ENCODE measurements at regions not wholly inside any gene's neighbourhood (a gene's known extent, or its start where the extent isn't known, plus 50 kb on each side); places are given as distances from the start of the nearest gene placed in this dataset.

- TF ChIP-seq ZNF274 (IDR thresholded peaks at IDR 0.05; ENCODE audit: low read depth, low read length), result no peak
- TF ChIP-seq YY1 (IDR thresholded peaks at IDR 0.05; ENCODE audit: insufficient read depth, insufficient read length), result no peak
- TF ChIP-seq SUZ12 (IDR thresholded peaks at IDR 0.05; ENCODE audit: extremely low read depth, insufficient read depth, insufficient read length), result no peak
Measured at GRCh38 chr3:19822805-19823204, 111.2 kb downstream of the EFHB start.

All from NT2/D1 (cell line).